Osteocyte (in vitro differentiated cells): ENCODE measurements at regions not wholly inside any gene's neighbourhood (a gene's known extent, or its start where the extent isn't known, plus 50 kb on each side); places are given as distances from the start of the nearest gene placed in this dataset.

ENCODE experiments used
- DNase-seq: peaks from one replicate; pipeline ENCODE4 v3.0.0; 2021; ENCODE audit warnings: mixed read lengths; ENCODE audit not compliant: unreplicated experiment; ENCODE audit errors: extremely low spot score
- H3K27ac Mint-ChIP-seq: one replicate; pipeline ENCODE4 v1.8.0; 2021; ENCODE audit warnings: mild to moderate bottlenecking, mixed read lengths; ENCODE audit not compliant: unreplicated experiment
- H3K27me3 Mint-ChIP-seq: one replicate; pipeline ENCODE4 v1.8.0; 2021; ENCODE audit warnings: mixed read lengths; ENCODE audit not compliant: unreplicated experiment
- H3K36me3 Mint-ChIP-seq: one replicate; pipeline ENCODE4 v1.8.0; 2021; ENCODE audit warnings: mixed read lengths; ENCODE audit not compliant: unreplicated experiment
- H3K4me1 Mint-ChIP-seq: one replicate; pipeline ENCODE4 v1.8.0; 2021; ENCODE audit warnings: mixed read lengths; ENCODE audit not compliant: unreplicated experiment
- H3K4me3 Mint-ChIP-seq: one replicate; pipeline ENCODE4 v1.8.0; 2021; ENCODE audit warnings: mild to moderate bottlenecking, moderate library complexity, mixed read lengths; ENCODE audit not compliant: unreplicated experiment
- H3K9me3 Mint-ChIP-seq: one replicate; pipeline ENCODE4 v1.8.0; 2021; ENCODE audit warnings: mixed read lengths; ENCODE audit not compliant: unreplicated experiment
- CTCF ChIP-seq: fragments of 200-600 bp; sonication (generic); IDR thresholded peaks from 2 replicates; pipeline ENCODE4 v1.5.0; 2021; ENCODE audit warnings: antibody characterized with exemption, mild to moderate bottlenecking, moderate library complexity

- TF ChIP-seq CTCF = no peak
- Mint-ChIP-seq H3K4me1 (no peaks in the 10 kb centered on the region), H3K27me3 (no peaks in the 10 kb centered on the region), H3K4me3 (no peak overlapping the region), H3K36me3 (no peaks in the 10 kb centered on the region), H3K9me3 (no peaks in the 10 kb centered on the region), H3K27ac (no peak overlapping the region)
- no peak for DNase-seq
Observed at GRCh38 chr13:87944038-87944437, 272.9 kb downstream of the SLITRK5 start.

GRCh38 chr13:87952377-87952776 lies 281.2 kb downstream of the SLITRK5 start:
- DNase-seq = no peak

GRCh38 chr13:87953381-87953780 lies 282.2 kb downstream of the SLITRK5 start:
- H3K4me3 Mint-ChIP-seq = no peak overlapping the region
- no peak for DNase-seq
- H3K27ac Mint-ChIP-seq = no peak overlapping the region
- no peaks in the 10 kb centered on the region for H3K9me3 Mint-ChIP-seq
- H3K27me3 Mint-ChIP-seq = no peaks in the 10 kb centered on the region
- no peaks in the 10 kb centered on the region for H3K36me3 Mint-ChIP-seq
- no peaks in the 10 kb centered on the region for H3K4me1 Mint-ChIP-seq
- no peak for TF ChIP-seq CTCF

More at GRCh38 chr13:87952377-87952776, 281.2 kb downstream of the SLITRK5 start:
- Mint-ChIP-seq H3K27me3 (no peaks in the 10 kb centered on the region), H3K4me3 (no peak overlapping the region), H3K9me3 (no peaks in the 10 kb centered on the region), H3K4me1 (no peaks in the 10 kb centered on the region), H3K27ac (no peak overlapping the region), H3K36me3 (no peaks in the 10 kb centered on the region)
- no peak for TF ChIP-seq CTCF

- Mint-ChIP-seq H3K9me3 (no peaks in the 10 kb centered on the region), H3K4me3 (no peak overlapping the region)
Observed at GRCh38 chr13:87954091-87954490, 282.9 kb downstream of the SLITRK5 start.

GRCh38 chr13:87961546-87961945 lies 290.4 kb downstream of the SLITRK5 start:
- no peaks in the 10 kb centered on the region for H3K36me3 Mint-ChIP-seq
- no peaks in the 10 kb centered on the region for H3K4me1 Mint-ChIP-seq
- H3K27ac Mint-ChIP-seq = no peak overlapping the region
- TF ChIP-seq CTCF = no peak
- H3K27me3 Mint-ChIP-seq = no peaks in the 10 kb centered on the region
- no peaks in the 10 kb centered on the region for H3K9me3 Mint-ChIP-seq
- no peak overlapping the region for H3K4me3 Mint-ChIP-seq
- no peak for DNase-seq

More at GRCh38 chr13:87954091-87954490, 282.9 kb downstream of the SLITRK5 start:
- no peak for DNase-seq
- no peak for TF ChIP-seq CTCF
- H3K36me3 Mint-ChIP-seq = no peaks in the 10 kb centered on the region
- no peaks in the 10 kb centered on the region for H3K4me1 Mint-ChIP-seq
- H3K27me3 Mint-ChIP-seq = no peaks in the 10 kb centered on the region
- no peak overlapping the region for H3K27ac Mint-ChIP-seq
